OCI-LY7 (cell line): ENCODE measurements at regions not wholly inside any gene's neighbourhood (a gene's known extent, or its start where the extent isn't known, plus 50 kb on each side); places are given as distances from the start of the nearest gene placed in this dataset.

Experiments
- EZH2phosphoT487 ChIP-seq: fragments of 200-600 bp; sonication (generic); IDR thresholded peaks from 2 replicates; pipeline ENCODE4 v1.6.1; 2018; ENCODE audit warnings: low read depth, borderline replicate concordance, mild to moderate bottlenecking, mixed run types, antibody characterized with exemption, low read length, moderate library complexity, mixed read lengths
- TF ChIP-seq, protein P1 (sequence below): fragments of 200-600 bp; sonication (generic); conservative IDR thresholded peaks from 2 replicates; pipeline ENCODE4 v1.5.1; 2014; ENCODE audit warnings: mild to moderate bottlenecking, antibody characterized with exemption, low read length, moderate library complexity, mixed read lengths

DNA sequence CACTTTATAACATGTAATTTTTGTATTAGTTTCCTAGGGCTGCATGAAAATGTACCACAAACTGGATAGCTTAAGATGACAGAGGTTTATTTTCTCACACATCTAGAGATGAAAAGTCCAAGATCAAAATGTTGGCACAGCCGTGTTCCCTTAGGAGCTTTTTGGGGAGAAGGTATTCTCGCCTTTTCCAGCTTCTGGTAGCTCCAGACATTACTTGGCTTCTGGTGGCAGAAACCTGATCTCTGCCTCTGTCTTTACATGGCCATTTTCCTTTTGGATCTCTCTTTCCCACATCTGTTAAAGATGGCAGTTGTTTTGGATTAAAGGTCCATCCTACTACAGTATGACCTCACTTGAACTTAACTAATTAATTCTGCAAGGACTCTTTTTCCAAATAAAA is 885.7 kb upstream of the CDH8 start:
- TF ChIP-seq, protein P1, sequence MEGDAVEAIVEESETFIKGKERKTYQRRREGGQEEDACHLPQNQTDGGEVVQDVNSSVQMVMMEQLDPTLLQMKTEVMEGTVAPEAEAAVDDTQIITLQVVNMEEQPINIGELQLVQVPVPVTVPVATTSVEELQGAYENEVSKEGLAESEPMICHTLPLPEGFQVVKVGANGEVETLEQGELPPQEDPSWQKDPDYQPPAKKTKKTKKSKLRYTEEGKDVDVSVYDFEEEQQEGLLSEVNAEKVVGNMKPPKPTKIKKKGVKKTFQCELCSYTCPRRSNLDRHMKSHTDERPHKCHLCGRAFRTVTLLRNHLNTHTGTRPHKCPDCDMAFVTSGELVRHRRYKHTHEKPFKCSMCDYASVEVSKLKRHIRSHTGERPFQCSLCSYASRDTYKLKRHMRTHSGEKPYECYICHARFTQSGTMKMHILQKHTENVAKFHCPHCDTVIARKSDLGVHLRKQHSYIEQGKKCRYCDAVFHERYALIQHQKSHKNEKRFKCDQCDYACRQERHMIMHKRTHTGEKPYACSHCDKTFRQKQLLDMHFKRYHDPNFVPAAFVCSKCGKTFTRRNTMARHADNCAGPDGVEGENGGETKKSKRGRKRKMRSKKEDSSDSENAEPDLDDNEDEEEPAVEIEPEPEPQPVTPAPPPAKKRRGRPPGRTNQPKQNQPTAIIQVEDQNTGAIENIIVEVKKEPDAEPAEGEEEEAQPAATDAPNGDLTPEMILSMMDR, result no peak
- no peak for TF ChIP-seq EZH2phosphoT487
